K562 (cell line): ENCODE measurements at regions not wholly inside any gene's neighbourhood (a gene's known extent, or its start where the extent isn't known, plus 50 kb on each side); places are given as distances from the start of the nearest gene placed in this dataset.
A peak's percentile ranks its signal among the peaks of the same experiment; 100 is the strongest.

ENCODE experiments used
- ARID3A ChIP-seq: IDR thresholded peaks from 2 replicates; pipeline ENCODE4 v1.6.1; 2012; ENCODE audit warnings: low read depth, low read length, improper control_type of control experiment, borderline replicate concordance
- CHCHD3 ChIP-seq: fragments of 250-450 bp; sonication (Bioruptor Pico); IDR thresholded peaks from 2 replicates; pipeline ENCODE4 v2.1.2; 2022; ENCODE audit warnings: mild to moderate bottlenecking
- CTBP1 ChIP-seq: fragments of 450-650 bp; IDR thresholded peaks from 2 replicates; pipeline ENCODE4 v1.6.1; 2016; ENCODE audit warnings: borderline replicate concordance
- GATAD2B ChIP-seq: fragments of 450-650 bp; IDR thresholded peaks from 2 replicates; pipeline ENCODE4 v1.6.1; 2017; ENCODE audit warnings: mild to moderate bottlenecking, borderline replicate concordance
- HEY1 ChIP-seq: fragments of 250-450 bp; sonication (Bioruptor Pico); IDR thresholded peaks from 2 replicates; pipeline ENCODE4 v1.5.0; 2020; ENCODE audit warnings: mild to moderate bottlenecking, moderate library complexity, borderline replicate concordance
- PBX2 ChIP-seq, 2 experiments: IDR thresholded peaks in 1 of 2; conservative IDR thresholded peaks in 1 of 2; 2 replicates each; pipeline ENCODE4 v1.6.1; 2016; ENCODE audit warnings: low read depth in 2 of 2, mild to moderate bottlenecking in 1 of 2, missing compliant biosample characterization in 1 of 2, missing genetic modification characterization in 1 of 2, moderate library complexity in 1 of 2
- SIX5 ChIP-seq, 2 experiments: IDR thresholded peaks; 2 replicates each; pipeline ENCODE4 v1.6.1; 2011; ENCODE audit warnings: low read length in 2 of 2, borderline replicate concordance in 1 of 2, low read depth in 1 of 2, mild to moderate bottlenecking in 1 of 2, moderate library complexity in 1 of 2; ENCODE audit not compliant: insufficient read depth in 1 of 2
- TEAD4 ChIP-seq, 2 experiments: sonication (generic) in 1 of 2; formaldehyde crosslinking in 1 of 2; IDR thresholded peaks; 2 replicates each; pipeline versions ENCODE4 v1.6.1 to v1.8.0; 2012 to 2022; ENCODE audit warnings: borderline replicate concordance in 1 of 2, inconsistent platforms in 1 of 2, low read length in 1 of 2, mild to moderate bottlenecking in 1 of 2, missing genetic modification reagents in 1 of 2
- VEZF1 ChIP-seq: fragments of 200-800 bp; sonication (Bioruptor generic); IDR thresholded peaks from 2 replicates; pipeline ENCODE4 v1.6.1; 2017; ENCODE audit warnings: missing genetic modification characterization, missing compliant biosample characterization
- ZNF518B ChIP-seq: fragments of 250-450 bp; sonication (Bioruptor Pico); IDR thresholded peaks from 2 replicates; pipeline ENCODE4 v1.5.0; 2021; ENCODE audit warnings: mild to moderate bottlenecking, moderate library complexity

- no peak for TF ChIP-seq SIX5 (IDR thresholded peaks at IDR 0.05; ENCODE audit: borderline replicate concordance in 1 of 2, insufficient read depth in 1 of 2, low read depth in 1 of 2, low read length in 2 of 2)
- no peak for TF ChIP-seq VEZF1
- no peak for TF ChIP-seq CHCHD3 (CRISPR knock-in tag)
- TF ChIP-seq ARID3A = no peak
- no peak for TF ChIP-seq ZNF518B (CRISPR knock-in tag)
- TF ChIP-seq CTBP1 = no peak
- TF ChIP-seq TEAD4 (IDR thresholded peaks at IDR 0.05; ENCODE audit: low read length) = no peak
- no peak for TF ChIP-seq TEAD4 (CRISPR knock-in tag; IDR thresholded peaks at IDR 0.05; ENCODE audit: borderline replicate concordance)
- no peak for TF ChIP-seq GATAD2B
- TF ChIP-seq PBX2 (CRISPR knock-in tag; IDR thresholded peaks at IDR 0.05; ENCODE audit: low read depth) = 0 out of 2 replicates have a peak, but pooled peaks have one; percentile 1
- TF ChIP-seq PBX2 (tag; conservative IDR thresholded peaks at IDR 0.05; ENCODE audit: low read depth) = no peak
- no peak for TF ChIP-seq HEY1
Observed at GRCh38 chr22:23001463-23001862, 68.9 kb upstream of the GNAZ start (continued).
